ENCODE measurements at regions not wholly inside any gene's neighbourhood (a gene's known extent, or its start where the extent isn't known, plus 50 kb on each side); places are given as distances from the start of the nearest gene placed in this dataset.

DNA sequence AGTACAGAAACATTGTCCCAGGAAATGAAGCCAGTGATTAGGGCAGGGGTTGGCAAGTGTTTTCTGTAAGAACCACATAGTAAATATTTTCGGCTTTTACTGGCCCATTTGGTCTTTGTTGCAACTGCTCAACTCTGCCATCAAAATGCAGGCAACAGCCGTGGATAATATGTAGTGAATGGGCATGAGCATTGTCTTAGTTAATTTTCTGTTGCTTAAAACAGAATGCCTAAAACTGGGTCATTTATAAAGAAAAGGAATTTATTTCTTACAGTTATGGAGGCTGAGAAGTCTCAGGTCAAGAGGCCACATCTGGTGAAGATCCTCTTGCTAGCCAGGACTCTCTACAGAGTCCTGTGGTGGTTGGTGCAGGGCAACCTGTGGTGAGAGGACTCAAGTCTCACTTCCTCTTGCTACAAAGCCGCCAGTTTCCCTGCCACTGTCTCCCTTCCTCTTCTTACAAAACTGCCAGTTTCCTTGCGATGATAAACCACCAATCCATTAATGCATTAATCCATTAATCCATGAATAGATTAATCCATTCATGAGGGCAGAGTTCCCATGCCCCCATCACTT lies 166.4 kb downstream of the PSMG1 start (continued):
- TF ChIP-seq, protein P1, sequence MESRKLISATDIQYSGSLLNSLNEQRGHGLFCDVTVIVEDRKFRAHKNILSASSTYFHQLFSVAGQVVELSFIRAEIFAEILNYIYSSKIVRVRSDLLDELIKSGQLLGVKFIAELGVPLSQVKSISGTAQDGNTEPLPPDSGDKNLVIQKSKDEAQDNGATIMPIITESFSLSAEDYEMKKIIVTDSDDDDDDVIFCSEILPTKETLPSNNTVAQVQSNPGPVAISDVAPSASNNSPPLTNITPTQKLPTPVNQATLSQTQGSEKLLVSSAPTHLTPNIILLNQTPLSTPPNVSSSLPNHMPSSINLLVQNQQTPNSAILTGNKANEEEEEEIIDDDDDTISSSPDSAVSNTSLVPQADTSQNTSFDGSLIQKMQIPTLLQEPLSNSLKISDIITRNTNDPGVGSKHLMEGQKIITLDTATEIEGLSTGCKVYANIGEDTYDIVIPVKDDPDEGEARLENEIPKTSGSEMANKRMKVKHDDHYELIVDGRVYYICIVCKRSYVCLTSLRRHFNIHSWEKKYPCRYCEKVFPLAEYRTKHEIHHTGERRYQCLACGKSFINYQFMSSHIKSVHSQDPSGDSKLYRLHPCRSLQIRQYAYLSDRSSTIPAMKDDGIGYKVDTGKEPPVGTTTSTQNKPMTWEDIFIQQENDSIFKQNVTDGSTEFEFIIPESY (IDR thresholded peaks at IDR 0.05): no peak
- TF ChIP-seq JUND (IDR thresholded peaks at IDR 0.05): no peak

DNA sequence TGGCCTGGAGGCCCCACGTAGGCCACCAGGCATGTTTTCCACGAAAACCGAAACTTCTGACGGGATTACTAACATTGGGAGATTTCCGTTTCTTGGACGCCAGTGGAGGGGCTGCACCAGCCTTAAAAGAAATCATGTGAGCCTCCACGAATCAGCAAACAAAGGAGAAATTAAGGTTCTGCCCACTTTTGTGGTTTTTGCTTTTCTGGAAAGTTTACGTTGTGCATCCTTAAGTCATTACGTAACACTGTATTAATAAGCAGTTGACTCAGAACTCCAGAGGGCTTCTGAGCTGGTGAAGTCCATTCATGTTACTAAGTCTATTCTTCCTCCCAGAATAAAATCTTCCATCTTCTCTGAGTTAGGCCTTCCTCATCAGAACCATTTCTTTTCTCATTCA lies 168.5 kb downstream of the PSMG1 start:
- Histone ChIP-seq H3K27ac (ENCODE audit: low read depth in 1 of 2, low read length in 2 of 2) (no peak overlapping the region), H3K4me3 (ENCODE audit: low read depth in 1 of 3, low read length in 3 of 3) (no peak overlapping the region), H3K36me3 (ENCODE audit: control insufficient read depth in 4 of 4, insufficient read depth in 3 of 4, low read depth in 1 of 4, low read length in 3 of 4) (no peaks in the 10 kb centered on the region), H3K9ac (ENCODE audit: low read depth in 1 of 2, low read length in 2 of 2) (no peak overlapping the region), H3K27me3 (ENCODE audit: control insufficient read depth in 4 of 4, insufficient read depth in 4 of 4, low read length in 3 of 4) (no peaks in the 10 kb centered on the region), H3K9me3 (ENCODE audit: control insufficient read depth in 4 of 4, low read length in 3 of 4) (no peaks in the 10 kb centered on the region), H3K4me1 (ENCODE audit: control insufficient read depth in 4 of 4, insufficient read depth in 4 of 4, low read length in 3 of 4) (no peaks in the 10 kb centered on the region)
- TF ChIP-seq SP1 (IDR thresholded peaks at IDR 0.05) (no peak), RAD21 (IDR thresholded peaks at IDR 0.05) (no peak)
- 80% methylated on average over 9 of the region's 9 CpGs for WGBS
- DNase-seq (ENCODE audit: low spot score): no peak

DNA sequence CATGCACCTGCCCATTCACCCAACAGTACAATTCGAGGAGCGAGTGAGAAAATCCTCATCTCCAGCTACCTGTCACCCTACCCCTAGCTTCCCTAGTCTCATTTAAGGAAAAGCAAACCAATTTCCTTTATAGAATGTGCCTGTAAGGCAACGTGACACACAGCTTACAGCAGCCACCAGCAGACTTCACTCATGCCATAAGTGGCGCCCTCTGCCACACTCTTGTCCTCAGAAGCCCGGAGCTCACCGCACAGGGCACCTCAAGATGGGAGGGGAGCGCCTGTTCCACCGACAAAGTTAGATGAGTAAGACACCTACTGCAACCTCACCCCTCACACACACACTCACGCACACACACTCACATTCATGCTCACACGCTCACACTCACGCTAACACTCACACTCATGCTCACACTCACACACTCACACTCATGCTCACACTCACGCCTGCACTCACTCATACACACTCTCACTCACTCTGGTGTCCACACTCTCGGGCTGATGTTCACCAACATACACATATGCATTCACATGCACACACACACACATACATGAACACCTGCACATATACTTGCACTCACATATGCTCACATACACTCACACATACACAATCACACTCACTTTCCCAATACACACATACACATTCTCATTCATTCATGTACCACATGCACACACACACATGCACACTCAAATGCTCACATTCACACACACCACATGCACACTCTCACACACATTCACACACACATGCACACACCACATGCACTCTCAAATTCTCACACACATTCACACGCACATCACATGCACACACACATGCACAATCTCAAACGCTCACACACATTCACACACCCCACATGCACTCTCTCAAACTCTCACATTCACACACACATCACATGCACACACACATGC lies 170.7 kb downstream of the PSMG1 start:
- Histone ChIP-seq H3K4me1 (ENCODE audit: control insufficient read depth in 4 of 4, insufficient read depth in 4 of 4, low read length in 3 of 4) (no peaks in the 10 kb centered on the region), H3K9me3 (ENCODE audit: control insufficient read depth in 4 of 4, low read length in 3 of 4) (no peaks in the 10 kb centered on the region), H3K27ac (ENCODE audit: low read depth in 1 of 2, low read length in 2 of 2) (no peak overlapping the region), H3K4me3 (ENCODE audit: low read depth in 1 of 3, low read length in 3 of 3) (no peak overlapping the region), H3K27me3 (ENCODE audit: control insufficient read depth in 4 of 4, insufficient read depth in 4 of 4, low read length in 3 of 4) (no peaks in the 10 kb centered on the region), H3K9ac (ENCODE audit: low read depth in 1 of 2, low read length in 2 of 2) (no peak overlapping the region), H3K36me3 (ENCODE audit: control insufficient read depth in 4 of 4, insufficient read depth in 3 of 4, low read depth in 1 of 4, low read length in 3 of 4) (no peaks in the 10 kb centered on the region)
- DNase-seq (ENCODE audit: low spot score): no peak
- TF ChIP-seq FOXA1 (IDR thresholded peaks at IDR 0.05) (no peak), HNF4A (conservative IDR thresholded peaks at IDR 0.05) (no peak), GABPA (IDR thresholded peaks at IDR 0.05 in 1 of 2, conservative IDR thresholded peaks at IDR 0.05 in 1 of 2) (no peak), HNF4G (IDR thresholded peaks at IDR 0.05) (no peak), YY1 (IDR thresholded peaks at IDR 0.05) (no peak), EGR1 (IDR thresholded peaks at IDR 0.05; ENCODE audit: low read depth in 2 of 2) (no peak), SP1 (IDR thresholded peaks at IDR 0.05) (no peak), NR2F2 (IDR thresholded peaks at IDR 0.05) (no peak), JUND (IDR thresholded peaks at IDR 0.05) (no peak), FOXA2 (IDR thresholded peaks at IDR 0.05) (no peak), TAF1 (conservative IDR thresholded peaks at IDR 0.05) (no peak), RXRA (IDR thresholded peaks at IDR 0.05) (no peak)
- TF ChIP-seq, protein P2, sequence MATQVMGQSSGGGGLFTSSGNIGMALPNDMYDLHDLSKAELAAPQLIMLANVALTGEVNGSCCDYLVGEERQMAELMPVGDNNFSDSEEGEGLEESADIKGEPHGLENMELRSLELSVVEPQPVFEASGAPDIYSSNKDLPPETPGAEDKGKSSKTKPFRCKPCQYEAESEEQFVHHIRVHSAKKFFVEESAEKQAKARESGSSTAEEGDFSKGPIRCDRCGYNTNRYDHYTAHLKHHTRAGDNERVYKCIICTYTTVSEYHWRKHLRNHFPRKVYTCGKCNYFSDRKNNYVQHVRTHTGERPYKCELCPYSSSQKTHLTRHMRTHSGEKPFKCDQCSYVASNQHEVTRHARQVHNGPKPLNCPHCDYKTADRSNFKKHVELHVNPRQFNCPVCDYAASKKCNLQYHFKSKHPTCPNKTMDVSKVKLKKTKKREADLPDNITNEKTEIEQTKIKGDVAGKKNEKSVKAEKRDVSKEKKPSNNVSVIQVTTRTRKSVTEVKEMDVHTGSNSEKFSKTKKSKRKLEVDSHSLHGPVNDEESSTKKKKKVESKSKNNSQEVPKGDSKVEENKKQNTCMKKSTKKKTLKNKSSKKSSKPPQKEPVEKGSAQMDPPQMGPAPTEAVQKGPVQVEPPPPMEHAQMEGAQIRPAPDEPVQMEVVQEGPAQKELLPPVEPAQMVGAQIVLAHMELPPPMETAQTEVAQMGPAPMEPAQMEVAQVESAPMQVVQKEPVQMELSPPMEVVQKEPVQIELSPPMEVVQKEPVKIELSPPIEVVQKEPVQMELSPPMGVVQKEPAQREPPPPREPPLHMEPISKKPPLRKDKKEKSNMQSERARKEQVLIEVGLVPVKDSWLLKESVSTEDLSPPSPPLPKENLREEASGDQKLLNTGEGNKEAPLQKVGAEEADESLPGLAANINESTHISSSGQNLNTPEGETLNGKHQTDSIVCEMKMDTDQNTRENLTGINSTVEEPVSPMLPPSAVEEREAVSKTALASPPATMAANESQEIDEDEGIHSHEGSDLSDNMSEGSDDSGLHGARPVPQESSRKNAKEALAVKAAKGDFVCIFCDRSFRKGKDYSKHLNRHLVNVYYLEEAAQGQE (IDR thresholded peaks at IDR 0.05): no peak
- TF ChIP-seq, protein P3, sequence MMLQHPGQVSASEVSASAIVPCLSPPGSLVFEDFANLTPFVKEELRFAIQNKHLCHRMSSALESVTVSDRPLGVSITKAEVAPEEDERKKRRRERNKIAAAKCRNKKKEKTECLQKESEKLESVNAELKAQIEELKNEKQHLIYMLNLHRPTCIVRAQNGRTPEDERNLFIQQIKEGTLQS (IDR thresholded peaks at IDR 0.05): no peak
- TF ChIP-seq, protein P4, sequence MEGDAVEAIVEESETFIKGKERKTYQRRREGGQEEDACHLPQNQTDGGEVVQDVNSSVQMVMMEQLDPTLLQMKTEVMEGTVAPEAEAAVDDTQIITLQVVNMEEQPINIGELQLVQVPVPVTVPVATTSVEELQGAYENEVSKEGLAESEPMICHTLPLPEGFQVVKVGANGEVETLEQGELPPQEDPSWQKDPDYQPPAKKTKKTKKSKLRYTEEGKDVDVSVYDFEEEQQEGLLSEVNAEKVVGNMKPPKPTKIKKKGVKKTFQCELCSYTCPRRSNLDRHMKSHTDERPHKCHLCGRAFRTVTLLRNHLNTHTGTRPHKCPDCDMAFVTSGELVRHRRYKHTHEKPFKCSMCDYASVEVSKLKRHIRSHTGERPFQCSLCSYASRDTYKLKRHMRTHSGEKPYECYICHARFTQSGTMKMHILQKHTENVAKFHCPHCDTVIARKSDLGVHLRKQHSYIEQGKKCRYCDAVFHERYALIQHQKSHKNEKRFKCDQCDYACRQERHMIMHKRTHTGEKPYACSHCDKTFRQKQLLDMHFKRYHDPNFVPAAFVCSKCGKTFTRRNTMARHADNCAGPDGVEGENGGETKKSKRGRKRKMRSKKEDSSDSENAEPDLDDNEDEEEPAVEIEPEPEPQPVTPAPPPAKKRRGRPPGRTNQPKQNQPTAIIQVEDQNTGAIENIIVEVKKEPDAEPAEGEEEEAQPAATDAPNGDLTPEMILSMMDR (IDR thresholded peaks at IDR 0.05; ENCODE audit: low read depth, low read length, missing input control): no peak
- TF ChIP-seq, protein P5, sequence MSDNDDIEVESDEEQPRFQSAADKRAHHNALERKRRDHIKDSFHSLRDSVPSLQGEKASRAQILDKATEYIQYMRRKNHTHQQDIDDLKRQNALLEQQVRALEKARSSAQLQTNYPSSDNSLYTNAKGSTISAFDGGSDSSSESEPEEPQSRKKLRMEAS (IDR thresholded peaks at IDR 0.05): no peak
- TF ChIP-seq, protein P1 (IDR thresholded peaks at IDR 0.05): no peak
- WGBS: 92% methylated on average over 15 of the region's 15 CpGs
